ENCODE measurements at regions not wholly inside any gene's neighbourhood (a gene's known extent, or its start where the extent isn't known, plus 50 kb on each side); places are given as distances from the start of the nearest gene placed in this dataset.
"Not testable (repeated sequence)": the region's sequence is repeated elsewhere in the genome, so short reads cannot be mapped to it uniquely, and the experiment has no call there.

- no peak overlapping the region for H3K4me3 ChIP-seq (ENCODE audit: low read depth, low read length)
- DNase-seq (ENCODE audit: low read depth) = no peak
- no peak for TF ChIP-seq MYC (IDR thresholded peaks at IDR 0.05; ENCODE audit: low read depth, low read length)
- TF ChIP-seq MAX (IDR thresholded peaks at IDR 0.05; ENCODE audit: low read depth, low read length) = no peak
Observed at GRCh38 chr16:29148131-29148691, 163.4 kb downstream of the LAT start.

- not testable (repeated sequence) for H3K4me3 ChIP-seq (ENCODE audit: low read depth, low read length); DNase-seq (ENCODE audit: low read depth)
Observed at GRCh38 chr16:29147710-29148109, 162.9 kb downstream of the LAT start.

GRCh38 chr16:29146808-29147643, 162.2 kb downstream of the LAT start:
- not testable (repeated sequence) for H3K4me3 ChIP-seq (ENCODE audit: low read depth, low read length); DNase-seq (ENCODE audit: low read depth)

- DNase-seq (ENCODE audit: low read depth) = no peak
- H3K4me3 ChIP-seq (ENCODE audit: low read depth, low read length) = no peak overlapping the region
- TF ChIP-seq POLR2A (IDR thresholded peaks at IDR 0.05; ENCODE audit: extremely low read depth, insufficient read length) (no peak), CTCF (IDR thresholded peaks at IDR 0.05; ENCODE audit: low read depth, low read length) (no peak), MAX (IDR thresholded peaks at IDR 0.05; ENCODE audit: low read depth, low read length) (no peak), MYC (IDR thresholded peaks at IDR 0.05; ENCODE audit: low read depth, low read length) (no peak)
Observed at GRCh38 chr16:29146266-29146665, 161.4 kb downstream of the LAT start.

- not testable (repeated sequence) for H3K4me3 ChIP-seq (ENCODE audit: low read depth, low read length); DNase-seq (ENCODE audit: low read depth)
Observed at GRCh38 chr16:29145486-29146225, 160.8 kb downstream of the LAT start.

GRCh38 chr16:29145086-29145485, 160.2 kb downstream of the LAT start:
- DNase-seq (ENCODE audit: low read depth); H3K4me3 ChIP-seq (ENCODE audit: low read depth, low read length): not testable (repeated sequence)

- DNase-seq (ENCODE audit: low read depth); H3K4me3 ChIP-seq (ENCODE audit: low read depth, low read length): not testable (repeated sequence)
Observed at GRCh38 chr16:29144669-29145062, 159.8 kb downstream of the LAT start.

- H3K4me3 ChIP-seq (ENCODE audit: low read depth, low read length); DNase-seq (ENCODE audit: low read depth): not testable (repeated sequence)
Observed at GRCh38 chr16:29143739-29144668, 159.2 kb downstream of the LAT start.

GRCh38 chr16:29142506-29142905, 157.7 kb downstream of the LAT start:
- not testable (repeated sequence) for DNase-seq (ENCODE audit: low read depth); H3K4me3 ChIP-seq (ENCODE audit: low read depth, low read length)

- DNase-seq (ENCODE audit: low read depth) = no peak
- no peak overlapping the region for H3K4me3 ChIP-seq (ENCODE audit: low read depth, low read length)
- TF ChIP-seq CTCF (IDR thresholded peaks at IDR 0.05; ENCODE audit: low read depth, low read length) (no peak), MAX (IDR thresholded peaks at IDR 0.05; ENCODE audit: low read depth, low read length) (no peak), POLR2A (IDR thresholded peaks at IDR 0.05; ENCODE audit: extremely low read depth, insufficient read length) (no peak), MYC (IDR thresholded peaks at IDR 0.05; ENCODE audit: low read depth, low read length) (no peak)
Observed at GRCh38 chr16:29141586-29142324, 156.9 kb downstream of the LAT start.

- not testable (repeated sequence) for H3K4me3 ChIP-seq (ENCODE audit: low read depth, low read length); DNase-seq (ENCODE audit: low read depth)
Observed at GRCh38 chr16:29141121-29141520, 156.3 kb downstream of the LAT start.

- H3K4me3 ChIP-seq (ENCODE audit: low read depth, low read length); DNase-seq (ENCODE audit: low read depth): not testable (repeated sequence)
Observed at GRCh38 chr16:29139901-29140855, 155.3 kb downstream of the LAT start.
